Endothelial cell of umbilical vein (primary cell): ENCODE measurements at regions not wholly inside any gene's neighbourhood (a gene's known extent, or its start where the extent isn't known, plus 50 kb on each side); places are given as distances from the start of the nearest gene placed in this dataset.

ENCODE experiments used
- CTCF ChIP-seq, 2 donors: IDR thresholded peaks; 1 replicate in 1 of 2; 2 replicates in 1 of 2; pipeline ENCODE4 v1.5.1; 2011; ENCODE audit warnings: low read length in 2 of 2, mild to moderate bottlenecking in 2 of 2, moderate library complexity in 2 of 2, control low read depth in 1 of 2, inconsistent platforms in 1 of 2, low read depth in 1 of 2; ENCODE audit not compliant: insufficient read depth in 1 of 2; ENCODE audit errors: extremely low read depth in 1 of 2
- EZH2 ChIP-seq: IDR thresholded peaks from 2 replicates; pipeline ENCODE4 v1.6.1; 2012; ENCODE audit warnings: borderline replicate concordance, low read depth, mild to moderate bottlenecking, moderate library complexity, low read length, inconsistent platforms; ENCODE audit not compliant: severe bottlenecking
- POLR2A ChIP-seq: IDR thresholded peaks from 2 replicates; pipeline ENCODE4 v1.6.1; 2012; ENCODE audit warnings: low read depth, mild to moderate bottlenecking, control low read depth, low read length

- TF ChIP-seq CTCF (IDR thresholded peaks at IDR 0.05; ENCODE audit: extremely low read depth in 1 of 2, insufficient read depth in 1 of 2, low read depth in 1 of 2, low read length in 2 of 2) (no peak), POLR2A (no peak), EZH2 (no peak)
These were observed 58.8 kb upstream of the SRRM3 start for GRCh38 chr7:76142861-76143260.
